ENCODE measurements at regions not wholly inside any gene's neighbourhood (a gene's known extent, or its start where the extent isn't known, plus 50 kb on each side); places are given as distances from the start of the nearest gene placed in this dataset.
"Not testable (repeated sequence)": the region's sequence is repeated elsewhere in the genome, so short reads cannot be mapped to it uniquely, and the experiment has no call there.

DNA sequence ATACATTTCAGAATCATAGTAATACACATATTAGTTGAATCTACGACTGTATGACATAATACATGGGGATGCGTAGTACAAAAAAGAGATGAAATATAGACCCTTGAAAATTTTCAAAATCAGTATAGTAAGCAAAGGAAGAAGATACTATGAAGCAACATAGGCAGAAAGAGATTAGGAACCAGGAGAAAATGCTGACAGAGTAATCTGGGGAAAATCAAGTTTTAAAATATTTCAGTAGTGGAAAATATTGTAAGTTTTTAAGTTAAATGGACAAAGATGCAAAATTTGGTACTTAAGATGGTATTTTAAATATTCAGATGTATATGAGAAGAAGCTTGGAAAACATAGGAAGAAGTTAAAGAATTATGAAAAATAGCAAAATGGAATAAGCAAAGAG, 915.6 kb upstream of the LRFN5 start:
- DNase-seq (ENCODE audit: extremely low spot score, unreplicated experiment) = no peak
- H3K27ac Mint-ChIP-seq = no peak overlapping the region
- no peaks in the 10 kb centered on the region for H3K27me3 Mint-ChIP-seq
- no peaks in the 10 kb centered on the region for H3K4me1 Mint-ChIP-seq (ENCODE audit: unreplicated experiment)
- H3K4me3 Mint-ChIP-seq = no peak overlapping the region
- TF ChIP-seq, protein P1, sequence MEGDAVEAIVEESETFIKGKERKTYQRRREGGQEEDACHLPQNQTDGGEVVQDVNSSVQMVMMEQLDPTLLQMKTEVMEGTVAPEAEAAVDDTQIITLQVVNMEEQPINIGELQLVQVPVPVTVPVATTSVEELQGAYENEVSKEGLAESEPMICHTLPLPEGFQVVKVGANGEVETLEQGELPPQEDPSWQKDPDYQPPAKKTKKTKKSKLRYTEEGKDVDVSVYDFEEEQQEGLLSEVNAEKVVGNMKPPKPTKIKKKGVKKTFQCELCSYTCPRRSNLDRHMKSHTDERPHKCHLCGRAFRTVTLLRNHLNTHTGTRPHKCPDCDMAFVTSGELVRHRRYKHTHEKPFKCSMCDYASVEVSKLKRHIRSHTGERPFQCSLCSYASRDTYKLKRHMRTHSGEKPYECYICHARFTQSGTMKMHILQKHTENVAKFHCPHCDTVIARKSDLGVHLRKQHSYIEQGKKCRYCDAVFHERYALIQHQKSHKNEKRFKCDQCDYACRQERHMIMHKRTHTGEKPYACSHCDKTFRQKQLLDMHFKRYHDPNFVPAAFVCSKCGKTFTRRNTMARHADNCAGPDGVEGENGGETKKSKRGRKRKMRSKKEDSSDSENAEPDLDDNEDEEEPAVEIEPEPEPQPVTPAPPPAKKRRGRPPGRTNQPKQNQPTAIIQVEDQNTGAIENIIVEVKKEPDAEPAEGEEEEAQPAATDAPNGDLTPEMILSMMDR (conservative IDR thresholded peaks at IDR 0.05) = no peak
- no peaks in the 10 kb centered on the region for H3K9me3 Mint-ChIP-seq
- no peaks in the 10 kb centered on the region for H3K36me3 Mint-ChIP-seq

DNA sequence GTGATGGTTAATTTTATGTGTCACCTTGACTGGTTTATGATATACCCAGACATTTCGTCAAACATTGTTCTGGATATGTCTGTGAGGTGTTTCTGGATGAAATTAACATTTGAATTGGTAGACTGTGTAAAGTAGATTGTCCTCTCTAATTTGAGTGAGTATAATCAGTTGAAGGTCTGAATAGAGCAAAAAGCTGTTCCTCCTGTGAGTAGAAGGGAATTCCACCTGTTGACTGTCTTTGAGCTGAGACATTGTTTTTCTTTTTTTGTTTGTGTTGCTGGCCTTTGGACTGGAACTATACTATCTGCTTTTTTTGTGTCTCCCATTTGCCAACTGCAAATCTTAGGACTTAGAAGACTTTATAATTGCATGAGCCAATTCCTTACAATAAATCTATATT, 920.9 kb upstream of the LRFN5 start:
- DNase-seq (ENCODE audit: extremely low spot score, unreplicated experiment) = no peak
- Mint-ChIP-seq H3K27ac (no peak overlapping the region), H3K9me3 (no peaks in the 10 kb centered on the region), H3K4me1 (ENCODE audit: unreplicated experiment) (no peaks in the 10 kb centered on the region), H3K4me3 (no peak overlapping the region), H3K36me3 (no peaks in the 10 kb centered on the region), H3K27me3 (no peaks in the 10 kb centered on the region)
- TF ChIP-seq, protein P1 (conservative IDR thresholded peaks at IDR 0.05) = no peak

DNA sequence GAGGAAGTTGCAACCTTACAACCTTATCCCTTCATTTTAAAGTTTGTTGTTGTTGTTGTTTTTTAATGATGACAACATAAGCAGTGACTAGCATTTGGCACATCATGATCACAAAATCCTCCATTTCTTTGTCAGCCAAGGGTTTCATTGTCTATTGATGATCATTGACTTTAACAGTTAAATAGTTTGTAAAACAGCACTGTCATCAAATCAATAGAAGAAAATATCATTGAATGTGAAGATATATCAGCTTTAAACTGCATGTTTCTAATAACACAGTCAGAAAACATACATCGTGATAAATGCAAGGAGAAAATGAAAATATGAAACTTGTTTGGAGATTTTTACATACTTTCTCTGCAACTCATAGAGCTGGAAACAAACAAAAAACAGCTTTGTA, 922.3 kb upstream of the LRFN5 start:
- Mint-ChIP-seq H3K27me3 (no peaks in the 10 kb centered on the region), H3K9me3 (no peaks in the 10 kb centered on the region), H3K4me3 (no peak overlapping the region), H3K4me1 (ENCODE audit: unreplicated experiment) (no peaks in the 10 kb centered on the region), H3K36me3 (no peaks in the 10 kb centered on the region), H3K27ac (no peak overlapping the region)
- DNase-seq (ENCODE audit: extremely low spot score, unreplicated experiment) = no peak
- TF ChIP-seq, protein P1 (conservative IDR thresholded peaks at IDR 0.05) = no peak

DNA sequence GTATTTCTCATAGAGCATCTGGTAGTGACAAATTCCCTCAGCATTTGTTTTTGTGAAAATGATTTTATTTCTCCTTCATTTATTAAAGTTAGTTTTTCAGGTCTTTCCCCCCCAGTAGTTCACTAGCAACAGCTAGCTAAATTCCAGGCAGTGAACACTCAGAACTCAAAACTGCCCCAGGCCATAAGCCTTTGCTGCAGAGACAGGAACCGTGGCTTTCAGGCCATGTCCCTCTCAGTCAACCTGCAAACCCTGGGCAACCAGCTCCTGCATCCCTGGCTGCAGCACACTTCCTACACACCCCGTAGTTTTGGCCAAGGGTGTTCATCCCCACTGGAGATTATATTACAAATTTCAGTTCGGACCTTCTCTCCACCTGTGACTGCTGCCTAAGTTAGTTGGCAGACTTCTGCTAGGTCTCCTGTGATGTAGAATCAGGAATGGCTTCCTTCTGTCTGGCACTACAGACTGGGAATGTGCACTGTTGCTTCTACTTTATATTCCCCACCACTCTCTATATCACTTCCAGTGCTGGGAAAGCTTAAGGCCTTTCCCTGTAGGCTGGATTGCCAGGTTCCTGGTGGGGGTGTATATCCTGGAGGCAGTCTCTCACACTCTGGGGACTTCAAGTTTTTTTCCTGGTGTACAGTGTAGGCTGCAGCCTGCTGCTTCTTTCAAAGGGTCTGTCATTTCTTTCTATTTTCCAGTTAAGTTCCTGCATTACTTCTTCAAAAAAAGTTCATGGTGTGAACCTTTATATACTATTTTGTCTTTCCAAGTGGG, 924.4 kb upstream of the LRFN5 start:
- Mint-ChIP-seq H3K4me1 (ENCODE audit: unreplicated experiment) (no peaks in the 10 kb centered on the region), H3K9me3 (no peaks in the 10 kb centered on the region), H3K4me3 (no peak overlapping the region), H3K27me3 (no peaks in the 10 kb centered on the region), H3K27ac (no peak overlapping the region), H3K36me3 (no peaks in the 10 kb centered on the region)
- DNase-seq (ENCODE audit: extremely low spot score, unreplicated experiment) = no peak
- TF ChIP-seq, protein P1 (conservative IDR thresholded peaks at IDR 0.05) = no peak

DNA sequence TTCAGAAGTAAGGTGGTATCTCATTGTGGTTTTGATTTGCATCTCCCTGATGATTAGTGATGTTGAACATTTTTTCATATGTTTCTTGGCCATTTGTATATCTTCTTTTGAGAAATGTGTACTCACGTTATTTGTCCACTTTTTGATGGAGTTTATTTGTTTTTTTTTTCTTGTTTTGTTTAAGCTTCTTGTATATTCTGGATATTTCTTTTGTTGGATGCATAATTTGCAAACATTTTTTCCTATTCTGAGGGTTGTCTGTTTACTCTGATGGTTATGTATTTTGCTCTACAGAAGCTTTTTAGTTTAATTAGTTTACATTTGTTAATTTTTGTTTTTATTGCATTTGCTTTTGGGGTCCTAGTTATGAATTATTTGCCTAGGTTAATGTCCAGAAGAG, 927.4 kb upstream of the LRFN5 start:
- Mint-ChIP-seq H3K36me3 (no peaks in the 10 kb centered on the region), H3K27me3 (no peaks in the 10 kb centered on the region), H3K27ac (no peak overlapping the region), H3K9me3 (no peaks in the 10 kb centered on the region), H3K4me1 (ENCODE audit: unreplicated experiment) (no peaks in the 10 kb centered on the region), H3K4me3 (no peak overlapping the region)
- no peak for DNase-seq (ENCODE audit: extremely low spot score, unreplicated experiment)
- TF ChIP-seq, protein P1 (conservative IDR thresholded peaks at IDR 0.05) = no peak

DNA sequence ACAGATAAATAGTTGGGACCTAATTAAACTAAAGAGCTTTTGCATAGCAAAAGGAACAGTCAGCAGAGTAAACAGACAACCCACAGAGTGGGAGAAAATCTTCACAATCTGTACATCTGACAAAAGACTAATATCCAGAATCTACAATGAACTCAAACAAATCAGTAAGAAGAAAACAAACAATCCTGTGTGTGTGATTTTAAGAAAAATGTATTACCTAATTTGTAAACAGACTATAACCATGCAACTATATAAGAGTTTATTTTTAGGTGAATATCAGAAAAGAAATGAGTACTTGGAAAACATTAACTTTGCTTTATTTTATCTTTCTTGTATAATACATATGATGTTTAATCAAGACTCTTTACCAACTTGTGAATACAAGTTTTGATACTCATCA, 929.5 kb upstream of the LRFN5 start:
- DNase-seq (ENCODE audit: extremely low spot score, unreplicated experiment); H3K27ac Mint-ChIP-seq; H3K27me3 Mint-ChIP-seq; H3K4me1 Mint-ChIP-seq (ENCODE audit: unreplicated experiment); H3K4me3 Mint-ChIP-seq; H3K36me3 Mint-ChIP-seq; H3K9me3 Mint-ChIP-seq: not testable (repeated sequence)

All from type B pancreatic cell (in vitro differentiated cells).